ENCODE measurements at regions not wholly inside any gene's neighbourhood (a gene's known extent, or its start where the extent isn't known, plus 50 kb on each side); places are given as distances from the start of the nearest gene placed in this dataset.

GRCh38 chr10:9734218-9734617 is 1283.5 kb upstream of the CELF2 start:
- WGBS, 2 donors, result 33 to 35% methylated on average over 5 of the region's 5 CpGs

GRCh38 chr10:9735731-9736130 is 1281.9 kb upstream of the CELF2 start:
- H3K4me1 ChIP-seq, result no peaks in the 10 kb centered on the region
- no peak for ATAC-seq
- no peaks in the 10 kb centered on the region for H3K36me3 ChIP-seq
- no peak for TF ChIP-seq CTCF (IDR thresholded peaks at IDR 0.05)
- no peak overlapping the region for H3K4me3 ChIP-seq
- intact Hi-C loops (cut with DNase I), result no loop called here
- H3K27ac ChIP-seq, result no peak overlapping the region
- 87 to 88% methylated on average over 2 of the region's 2 CpGs for WGBS, 2 donors
- H3K27me3 ChIP-seq, result no peaks in the 10 kb centered on the region
- no peak for DNase-seq
- no peaks in the 10 kb centered on the region for H3K9me3 ChIP-seq
- FAIRE-seq, result no peak

More at GRCh38 chr10:9734218-9734617, 1283.5 kb upstream of the CELF2 start:
- ATAC-seq (no peak), FAIRE-seq (no peak), DNase-seq (no peak)
- TF ChIP-seq CTCF (IDR thresholded peaks at IDR 0.05), result no peak
- Histone ChIP-seq H3K4me1 (no peaks in the 10 kb centered on the region), H3K36me3 (no peaks in the 10 kb centered on the region), H3K27ac (no peak overlapping the region), H3K4me3 (no peak overlapping the region), H3K27me3 (no peaks in the 10 kb centered on the region), H3K9me3 (no peaks in the 10 kb centered on the region)
- intact Hi-C loops (cut with DNase I), result no loop called here

- intact Hi-C loops (cut with DNase I), result no loop called here
- ATAC-seq (no peak), FAIRE-seq (no peak), DNase-seq (no peak)
- no peak for TF ChIP-seq CTCF (IDR thresholded peaks at IDR 0.05)
- Histone ChIP-seq H3K27me3 (no peaks in the 10 kb centered on the region), H3K9me3 (peaks cover 0 to 5% (median 0%) of the 10 kb centered on the region in 4 donors), H3K4me1 (no peaks in the 10 kb centered on the region), H3K4me3 (no peak overlapping the region), H3K36me3 (no peaks in the 10 kb centered on the region), H3K27ac (no peak overlapping the region)
Observed at GRCh38 chr10:9743639-9744038, 1274.0 kb upstream of the CELF2 start.

GRCh38 chr10:9745158-9745557 is 1272.5 kb upstream of the CELF2 start:
- intact Hi-C loops (cut with DNase I), result no loop called here
- no peak for TF ChIP-seq CTCF (IDR thresholded peaks at IDR 0.05)
- no peak overlapping the region for H3K4me3 ChIP-seq
- H3K9me3 ChIP-seq, result peaks cover 0 to 5% (median 0%) of the 10 kb centered on the region in 4 donors
- H3K36me3 ChIP-seq, result no peaks in the 10 kb centered on the region
- no peak for FAIRE-seq
- no peak for ATAC-seq
- H3K4me1 ChIP-seq, result no peaks in the 10 kb centered on the region
- DNase-seq, result no peak
- no peaks in the 10 kb centered on the region for H3K27me3 ChIP-seq
- no peak overlapping the region for H3K27ac ChIP-seq
- 60 to 62% methylated on average over 1 of the region's 1 CpG for WGBS, 2 donors

GRCh38 chr10:9757176-9757575 is 1260.5 kb upstream of the CELF2 start:
- ATAC-seq (no peak), FAIRE-seq (no peak), DNase-seq (no peak)
- no peak for TF ChIP-seq CTCF (IDR thresholded peaks at IDR 0.05)
- H3K36me3 ChIP-seq, result no peaks in the 10 kb centered on the region
- H3K9me3 ChIP-seq, result no peaks in the 10 kb centered on the region
- intact Hi-C loops (cut with DNase I), result no loop called here
- WGBS, 2 donors, result 67 to 73% methylated on average over 6 of the region's 6 CpGs
- no peaks in the 10 kb centered on the region for H3K4me1 ChIP-seq
- H3K27ac ChIP-seq, result no peak overlapping the region
- no peak overlapping the region for H3K4me3 ChIP-seq
- H3K27me3 ChIP-seq, result no peaks in the 10 kb centered on the region
